GM23248 (cell line): ENCODE measurements at regions not wholly inside any gene's neighbourhood (a gene's known extent, or its start where the extent isn't known, plus 50 kb on each side); places are given as distances from the start of the nearest gene placed in this dataset.

Source experiments
- DNase-seq: peaks from one replicate; pipeline ENCODE4 v3.0.0-alpha.2; 2015
- H2AFZ ChIP-seq: fragments of 200-600 bp; sonication (generic); 2 replicates; pipeline ENCODE4 v1.6.1; 2016; ENCODE audit warnings: antibody characterized with exemption
- H3F3A ChIP-seq: fragments of 200-600 bp; sonication (generic); 2 replicates; pipeline ENCODE4 v1.6.1; 2016; ENCODE audit warnings: mild to moderate bottlenecking, antibody characterized with exemption, mixed run types; ENCODE audit not compliant: insufficient read depth
- H3K27ac ChIP-seq: fragments of 200-600 bp; sonication (generic); 2 replicates; pipeline ENCODE4 v1.5.1; 2016; ENCODE audit warnings: mild to moderate bottlenecking
- H3K27me3 ChIP-seq: fragments of 200-600 bp; sonication (generic); replicated peaks from 2 replicates; pipeline ENCODE4 v1.6.1; 2016; ENCODE audit warnings: mild to moderate bottlenecking; ENCODE audit not compliant: insufficient read depth
- H3K36me3 ChIP-seq: fragments of 200-600 bp; sonication (generic); 2 replicates; pipeline ENCODE4 v1.6.1; 2016; ENCODE audit warnings: low read depth, mild to moderate bottlenecking
- H3K4me1 ChIP-seq: fragments of 200-600 bp; sonication (generic); 2 replicates; pipeline ENCODE4 v1.6.1; 2016; ENCODE audit warnings: mild to moderate bottlenecking; ENCODE audit not compliant: insufficient read depth
- H3K4me2 ChIP-seq: fragments of 200-600 bp; sonication (generic); one replicate; pipeline ENCODE4 v1.6.1; 2016; ENCODE audit warnings: mild to moderate bottlenecking; ENCODE audit not compliant: unreplicated experiment
- H3K4me3 ChIP-seq: fragments of 200-600 bp; sonication (generic); 2 replicates; pipeline ENCODE4 v1.5.1; 2016; ENCODE audit warnings: mild to moderate bottlenecking
- H3K79me2 ChIP-seq: fragments of 200-600 bp; sonication (generic); 2 replicates; pipeline ENCODE4 v1.6.1; 2016; ENCODE audit warnings: mild to moderate bottlenecking; ENCODE audit not compliant: insufficient read depth
- H3K9ac ChIP-seq: fragments of 200-600 bp; sonication (generic); 2 replicates; pipeline ENCODE4 v1.6.1; 2016; ENCODE audit warnings: mild to moderate bottlenecking
- H3K9me2 ChIP-seq: fragments of 200-600 bp; sonication (generic); 2 replicates; pipeline ENCODE4 v1.6.1; 2016; ENCODE audit warnings: mixed run types, mild to moderate bottlenecking, moderate library complexity; ENCODE audit not compliant: insufficient read depth
- H3K9me3 ChIP-seq: fragments of 200-600 bp; sonication (generic); one replicate; pipeline ENCODE4 v1.6.1; 2017; ENCODE audit warnings: low read depth
- H4K20me1 ChIP-seq: fragments of 200-600 bp; sonication (generic); 2 replicates; pipeline ENCODE4 v1.6.0; 2016; ENCODE audit not compliant: insufficient read depth
- EZH2 ChIP-seq: fragments of 200-600 bp; sonication (generic); IDR thresholded peaks from 2 replicates; pipeline ENCODE4 v1.6.1; 2018; ENCODE audit warnings: antibody characterized with exemption, mild to moderate bottlenecking; ENCODE audit not compliant: insufficient read depth, poor library complexity, severe bottlenecking
- EZH2phosphoT487 ChIP-seq: fragments of 200-600 bp; sonication (generic); IDR thresholded peaks from 2 replicates; pipeline ENCODE4 v1.6.1; 2018; ENCODE audit warnings: antibody characterized with exemption, moderate library complexity, mild to moderate bottlenecking, low read depth; ENCODE audit not compliant: insufficient read depth
- WGBS, 2 experiments: methylation state at CpG; one replicate each; pipeline ENCODE4 v1.1.6; 2015 to 2017; ENCODE audit warnings: low lambda C conversion rate in 2 of 2, low coverage in 1 of 2; ENCODE audit errors: missing lambda C conversion rate in 2 of 2; 5-methylcytosine and 5-hydroxymethylcytosine counted together
- in situ Hi-C: fragments of 300-500 bp; cut with MboI; formaldehyde crosslinking; loops from 2 replicates; pipeline ENCODE4 v1.15.0; 2020

GRCh38 chr6:2562721-2563451, 187.8 kb downstream of the MYLK4 start:
- 8 to 9% methylated on average over 4 of the region's 4 CpGs for WGBS, 2 experiments
- Histone ChIP-seq H3K36me3 (no peaks in the 10 kb centered on the region), H3F3A (no peaks in the 10 kb centered on the region), H2AFZ (no peak overlapping the region), H3K4me3 (no peak overlapping the region), H3K9ac (no peak overlapping the region), H3K4me1 (no peaks in the 10 kb centered on the region), H3K27me3 (peaks cover 45% of the 10 kb centered on the region), H4K20me1 (no peaks in the 10 kb centered on the region), H3K27ac (no peak overlapping the region), H3K9me3 (no peaks in the 10 kb centered on the region), H3K79me2 (no peaks in the 10 kb centered on the region), H3K4me2 (no peak overlapping the region), H3K9me2 (no peaks in the 10 kb centered on the region)
- TF ChIP-seq EZH2 (no peak), EZH2phosphoT487 (no peak)
- DNase-seq, result no peak
- in situ Hi-C loops, result no loop called here

GRCh38 chr6:2560917-2561698, 189.6 kb downstream of the MYLK4 start:
- Histone ChIP-seq H3K27ac (no peak overlapping the region), H3K27me3 (peaks cover 45% of the 10 kb centered on the region), H3K9me2 (no peaks in the 10 kb centered on the region), H3K9ac (no peak overlapping the region), H3K4me2 (no peak overlapping the region), H3K4me3 (no peak overlapping the region), H3F3A (no peaks in the 10 kb centered on the region), H4K20me1 (no peaks in the 10 kb centered on the region), H3K79me2 (no peaks in the 10 kb centered on the region), H3K36me3 (no peaks in the 10 kb centered on the region), H3K4me1 (no peaks in the 10 kb centered on the region), H2AFZ (no peak overlapping the region), H3K9me3 (no peaks in the 10 kb centered on the region)
- no peak for DNase-seq
- TF ChIP-seq EZH2phosphoT487, result no peak
- no peak for TF ChIP-seq EZH2
- 35 to 38% methylated on average over 12 of the region's 12 CpGs for WGBS, 2 experiments
- in situ Hi-C loops, result no loop called here

- H4K20me1 ChIP-seq, result no peaks in the 10 kb centered on the region
- H3K36me3 ChIP-seq, result no peaks in the 10 kb centered on the region
- in situ Hi-C loops, result no loop called here
- H3K4me3 ChIP-seq, result no peak overlapping the region
- no peak for DNase-seq
- no peaks in the 10 kb centered on the region for H3K9me2 ChIP-seq
- H3K4me2 ChIP-seq, result no peak overlapping the region
- H3K79me2 ChIP-seq, result no peaks in the 10 kb centered on the region
- H3F3A ChIP-seq, result no peaks in the 10 kb centered on the region
- H3K9ac ChIP-seq, result no peak overlapping the region
- peaks cover 49% of the 10 kb centered on the region for H3K27me3 ChIP-seq
- no peak overlapping the region for H3K27ac ChIP-seq
- no peaks in the 10 kb centered on the region for H3K4me1 ChIP-seq
- no peak overlapping the region for H2AFZ ChIP-seq
- TF ChIP-seq EZH2phosphoT487, result no peak
- TF ChIP-seq EZH2, result no peak
- WGBS, 2 experiments, result 43 to 46% methylated on average over 8 of the region's 8 CpGs
- no peaks in the 10 kb centered on the region for H3K9me3 ChIP-seq
These were observed 190.4 kb downstream of the MYLK4 start for GRCh38 chr6:2560140-2560818.

GRCh38 chr6:2558861-2559801, 191.6 kb downstream of the MYLK4 start:
- 48 to 56% methylated on average over 18 to 25 of the region's 25 CpGs for WGBS, 2 experiments
- in situ Hi-C loops, result no loop called here

More at GRCh38 chr6:2558861-2559801, 191.6 kb downstream of the MYLK4 start:
- Histone ChIP-seq H2AFZ (no peak overlapping the region), H3K9me3 (no peaks in the 10 kb centered on the region), H3K4me3 (no peak overlapping the region), H3K36me3 (no peaks in the 10 kb centered on the region), H3K9ac (no peak overlapping the region), H3F3A (no peaks in the 10 kb centered on the region), H3K4me1 (no peaks in the 10 kb centered on the region), H3K9me2 (no peaks in the 10 kb centered on the region), H3K27me3 (peaks cover 45% of the 10 kb centered on the region), H3K27ac (no peak overlapping the region), H3K4me2 (no peak overlapping the region), H3K79me2 (no peaks in the 10 kb centered on the region), H4K20me1 (no peaks in the 10 kb centered on the region)
- DNase-seq, result no peak
- TF ChIP-seq EZH2 (no peak), EZH2phosphoT487 (no peak)
